HCT116 (cell line): ENCODE measurements at regions not wholly inside any gene's neighbourhood (a gene's known extent, or its start where the extent isn't known, plus 50 kb on each side); places are given as distances from the start of the nearest gene placed in this dataset.

Source experiments
- ATAC-seq: fragments of 200-7000 bp; cut with Tn5 transposase; 2 replicates; pipeline ENCODE4 v1.9.1; 2020; ENCODE audit warnings: mild to moderate bottlenecking, moderate library complexity
- BruUV-seq: library from RNA; stranded (reverse); fragments of 400-500 nt; replicated peaks from 2 replicates; lab custom pipeline; 2021; lab: Mats Ljungman, UMichigan
- CTCF ChIA-PET: fragments of 300-600 bp; sonication (Branson Sonifier 250); formaldehyde crosslinking; loops from one replicate; lab custom pipeline; 2021; ENCODE audit warnings: antibody characterized with exemption; lab: Charles Lee
- POLR2A ChIA-PET: fragments of 300-600, 350-600 bp; sonication (Branson Sonifier 250); formaldehyde crosslinking; loops from one replicate; lab custom pipeline; 2021; ENCODE audit warnings: antibody characterized with exemption; lab: Charles Lee
- RAD21 ChIA-PET, 2 experiments: fragments of 300-600 bp; sonication (Branson Sonifier 250); formaldehyde crosslinking; loops; one replicate each; lab custom pipeline; 2023; ENCODE audit warnings: low total read pairs in 2 of 2; ENCODE audit not compliant: uncharacterized antibody in 2 of 2, unreplicated experiment in 2 of 2, low non-redundant PET in 1 of 2; lab: Charles Lee
- DNase-seq: peaks from one replicate; pipeline ENCODE4 v3.0.0-alpha.2; 2010; ENCODE audit warnings: low read depth, low spot score
- H2AFZ ChIP-seq: fragments of 200-600 bp; shearing (Covaris generic), sonication (generic); 2 replicates; pipeline ENCODE4 v1.6.1; 2017; ENCODE audit warnings: low read depth, mixed run types, mixed read lengths, antibody characterized with exemption, low read length; ENCODE audit not compliant: poor library complexity, severe bottlenecking
- H3K27ac ChIP-seq: 2 replicates; pipeline ENCODE4 v1.5.1; 2012; ENCODE audit warnings: low read depth, low read length
- H3K27me3 ChIP-seq: fragments of 200-600 bp; sonication (generic); 2 replicates; pipeline ENCODE4 v1.6.1; 2016; ENCODE audit warnings: mixed run types, low read length, mixed read lengths; ENCODE audit not compliant: insufficient read depth
- H3K36me3 ChIP-seq, 2 experiments: fragments of 200-500 bp in 1 of 2; fragments of 200-600 bp in 1 of 2; sonication (Bioruptor generic) in 1 of 2; sonication (generic) in 1 of 2; 2 replicates each; pipeline versions ENCODE4 v1.5.1 to v1.6.1; 2014 to 2016; ENCODE audit warnings: low read length in 2 of 2, inconsistent platforms in 1 of 2, mixed read lengths in 1 of 2, mixed run types in 1 of 2; ENCODE audit not compliant: insufficient read depth in 2 of 2, control insufficient read depth in 1 of 2
- H3K4me1 ChIP-seq, 2 experiments: fragments of 200-600 bp in 1 of 2; sonication (generic) in 1 of 2; 2 replicates each; pipeline versions ENCODE4 v1.5.1 to v1.6.1; 2012 to 2017; ENCODE audit warnings: low read length in 2 of 2, inconsistent platforms in 1 of 2, mild to moderate bottlenecking in 1 of 2, mixed read lengths in 1 of 2, mixed run types in 1 of 2, moderate library complexity in 1 of 2; ENCODE audit not compliant: insufficient read depth in 2 of 2, control insufficient read depth in 1 of 2
- H3K4me2 ChIP-seq: fragments of 200-600 bp; sonication (generic); 2 replicates; pipeline ENCODE4 v1.6.1; 2017; ENCODE audit warnings: mixed run types, low read length, mixed read lengths
- H3K4me3 ChIP-seq, 2 experiments: fragments of 200-600 bp in 1 of 2; sonication (generic) in 1 of 2; replicated peaks in 1 of 2; 2 replicates each; pipeline ENCODE4 v1.5.1; 2011 to 2016; ENCODE audit warnings: low read length in 2 of 2, control low read depth in 1 of 2, low read depth in 1 of 2, mild to moderate bottlenecking in 1 of 2, mixed read lengths in 1 of 2, mixed run types in 1 of 2
- H3K79me2 ChIP-seq: fragments of 200-600 bp; sonication (generic); 2 replicates; pipeline ENCODE4 v1.6.1; 2017; ENCODE audit warnings: mild to moderate bottlenecking, mixed run types, low read length, moderate library complexity, mixed read lengths; ENCODE audit not compliant: insufficient read depth
- H3K9ac ChIP-seq: fragments of 200-600 bp; sonication (generic); 2 replicates; pipeline ENCODE4 v1.6.1; 2016; ENCODE audit warnings: low read length, mixed read lengths
- H3K9me2 ChIP-seq: fragments of 200-600 bp; sonication (generic), shearing (Covaris generic); 2 replicates; pipeline ENCODE4 v1.6.1; 2017; ENCODE audit warnings: mixed run types, mild to moderate bottlenecking, moderate library complexity; ENCODE audit not compliant: insufficient read depth
- H3K9me3 ChIP-seq, 2 experiments: fragments of 200-500 bp in 1 of 2; fragments of 200-600 bp in 1 of 2; sonication (Bioruptor generic) in 1 of 2; sonication (generic) in 1 of 2; 2 replicates each; pipeline ENCODE4 v1.6.1; 2014 to 2017; ENCODE audit warnings: low read length in 2 of 2, mixed read lengths in 2 of 2, inconsistent platforms in 1 of 2, low read depth in 1 of 2, mild to moderate bottlenecking in 1 of 2, mixed run types in 1 of 2, moderate library complexity in 1 of 2; ENCODE audit not compliant: control insufficient read depth in 1 of 2, insufficient read depth in 1 of 2
- H4K20me1 ChIP-seq: fragments of 200-600 bp; sonication (generic), shearing (Covaris generic); 2 replicates; pipeline ENCODE4 v1.6.1; 2017; ENCODE audit warnings: mixed run types, mild to moderate bottlenecking, moderate library complexity; ENCODE audit not compliant: insufficient read depth
- EZH2 ChIP-seq: fragments of 200-600 bp; sonication (generic); IDR thresholded peaks from 2 replicates; pipeline ENCODE4 v1.6.1; 2017; ENCODE audit warnings: antibody characterized with exemption, mixed run types
- JUND ChIP-seq: IDR thresholded peaks from 2 replicates; pipeline ENCODE4 v1.6.1; 2012
- POLR2A ChIP-seq: IDR thresholded peaks from 2 replicates; pipeline ENCODE4 v1.7.0; 2011; ENCODE audit warnings: borderline replicate concordance; ENCODE audit not compliant: insufficient read depth, insufficient read length; ENCODE audit errors: extremely low read depth
- RAD21 ChIP-seq: IDR thresholded peaks from 2 replicates; pipeline ENCODE4 v1.6.1; 2012; ENCODE audit warnings: low read depth, mild to moderate bottlenecking
- SP1 ChIP-seq: IDR thresholded peaks from 2 replicates; pipeline ENCODE4 v1.6.1; 2012; ENCODE audit warnings: low read depth
- SRF ChIP-seq: IDR thresholded peaks from 2 replicates; pipeline ENCODE4 v1.6.1; 2012; ENCODE audit warnings: low read depth
- intact Hi-C: fragments of 100-400 bp; cut with micrococcal nuclease; formaldehyde crosslinking; loops from 2 replicates; pipeline ENCODE4 v1.10.0; 2022
- TF ChIP-seq, protein P1 (sequence below): IDR thresholded peaks from 2 replicates; pipeline ENCODE4 v1.6.1; 2012
- TF ChIP-seq, protein P2 (sequence below): IDR thresholded peaks from 2 replicates; pipeline ENCODE4 v1.6.1; 2012
- TF ChIP-seq, protein P3 (sequence below), 3 experiments: fragments of 200-600 bp in 1 of 3; sonication (generic) in 1 of 3; IDR thresholded peaks in 2 of 3; conservative IDR thresholded peaks in 1 of 3; 2 replicates each; pipeline ENCODE4 v1.5.1; 2012 to 2017; ENCODE audit warnings: low read depth in 2 of 3, low read length in 2 of 3, antibody characterized with exemption in 1 of 3, borderline replicate concordance in 1 of 3, control low read depth in 1 of 3, mild to moderate bottlenecking in 1 of 3, mixed read lengths in 1 of 3, mixed run types in 1 of 3, moderate library complexity in 1 of 3; ENCODE audit not compliant: insufficient read depth in 1 of 3
- TF ChIP-seq, protein P4 (sequence below): IDR thresholded peaks from 2 replicates; pipeline ENCODE4 v1.6.1; 2012; ENCODE audit warnings: low read depth

DNA sequence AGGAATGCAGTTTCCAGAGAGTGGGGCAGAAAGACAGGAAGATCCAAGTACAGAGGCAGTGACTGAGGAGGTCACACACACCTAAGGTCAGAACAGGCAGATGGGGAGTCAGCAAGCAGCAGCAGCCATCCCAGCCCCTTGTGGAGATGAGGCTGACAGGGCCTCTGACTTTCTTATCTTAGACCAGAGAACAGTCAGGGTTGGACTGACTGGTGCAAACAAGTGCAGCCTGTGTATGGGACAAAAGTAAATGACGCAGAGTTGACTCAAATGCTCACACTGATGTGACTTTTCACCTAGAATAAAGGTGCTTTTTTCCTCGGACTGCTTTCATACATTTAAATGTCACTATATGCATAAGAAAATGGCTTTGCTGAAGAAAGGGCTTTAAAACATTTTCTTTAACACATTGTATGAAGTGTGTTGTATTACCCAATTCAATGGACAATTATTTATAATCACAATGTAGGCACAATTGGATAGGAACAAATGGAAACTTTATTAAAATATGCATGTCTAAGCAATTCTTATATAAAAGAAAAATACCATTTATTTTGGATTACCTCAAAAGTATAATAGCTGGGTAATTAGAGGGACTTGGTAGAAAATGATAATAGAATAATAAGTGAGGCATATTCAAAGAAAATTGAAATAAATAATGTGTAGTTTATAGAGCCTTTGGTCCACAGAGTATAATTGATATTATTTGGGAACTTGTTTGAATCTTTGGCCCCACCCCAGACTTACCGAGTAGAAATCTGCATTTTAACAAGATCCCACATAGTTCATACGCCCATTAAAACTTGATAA, 1321.5 kb upstream of the CELF4 start:
- H4K20me1 ChIP-seq = no peaks in the 10 kb centered on the region
- H3K4me3 ChIP-seq = no peak overlapping the region
- H3K9me2 ChIP-seq = no peaks in the 10 kb centered on the region
- POLR2A ChIA-PET = no interaction called here
- TF ChIP-seq, protein P1, sequence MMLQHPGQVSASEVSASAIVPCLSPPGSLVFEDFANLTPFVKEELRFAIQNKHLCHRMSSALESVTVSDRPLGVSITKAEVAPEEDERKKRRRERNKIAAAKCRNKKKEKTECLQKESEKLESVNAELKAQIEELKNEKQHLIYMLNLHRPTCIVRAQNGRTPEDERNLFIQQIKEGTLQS = no peak
- TF ChIP-seq SP1 = no peak
- TF ChIP-seq, protein P2, sequence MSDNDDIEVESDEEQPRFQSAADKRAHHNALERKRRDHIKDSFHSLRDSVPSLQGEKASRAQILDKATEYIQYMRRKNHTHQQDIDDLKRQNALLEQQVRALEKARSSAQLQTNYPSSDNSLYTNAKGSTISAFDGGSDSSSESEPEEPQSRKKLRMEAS = no peak
- TF ChIP-seq, protein P3, sequence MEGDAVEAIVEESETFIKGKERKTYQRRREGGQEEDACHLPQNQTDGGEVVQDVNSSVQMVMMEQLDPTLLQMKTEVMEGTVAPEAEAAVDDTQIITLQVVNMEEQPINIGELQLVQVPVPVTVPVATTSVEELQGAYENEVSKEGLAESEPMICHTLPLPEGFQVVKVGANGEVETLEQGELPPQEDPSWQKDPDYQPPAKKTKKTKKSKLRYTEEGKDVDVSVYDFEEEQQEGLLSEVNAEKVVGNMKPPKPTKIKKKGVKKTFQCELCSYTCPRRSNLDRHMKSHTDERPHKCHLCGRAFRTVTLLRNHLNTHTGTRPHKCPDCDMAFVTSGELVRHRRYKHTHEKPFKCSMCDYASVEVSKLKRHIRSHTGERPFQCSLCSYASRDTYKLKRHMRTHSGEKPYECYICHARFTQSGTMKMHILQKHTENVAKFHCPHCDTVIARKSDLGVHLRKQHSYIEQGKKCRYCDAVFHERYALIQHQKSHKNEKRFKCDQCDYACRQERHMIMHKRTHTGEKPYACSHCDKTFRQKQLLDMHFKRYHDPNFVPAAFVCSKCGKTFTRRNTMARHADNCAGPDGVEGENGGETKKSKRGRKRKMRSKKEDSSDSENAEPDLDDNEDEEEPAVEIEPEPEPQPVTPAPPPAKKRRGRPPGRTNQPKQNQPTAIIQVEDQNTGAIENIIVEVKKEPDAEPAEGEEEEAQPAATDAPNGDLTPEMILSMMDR (IDR thresholded peaks at IDR 0.05 in 2 of 3, conservative IDR thresholded peaks at IDR 0.05 in 1 of 3; ENCODE audit: borderline replicate concordance in 1 of 3, insufficient read depth in 1 of 3, low read depth in 2 of 3, low read length in 2 of 3) = no peak
- TF ChIP-seq SRF = no peak
- TF ChIP-seq, protein P4, sequence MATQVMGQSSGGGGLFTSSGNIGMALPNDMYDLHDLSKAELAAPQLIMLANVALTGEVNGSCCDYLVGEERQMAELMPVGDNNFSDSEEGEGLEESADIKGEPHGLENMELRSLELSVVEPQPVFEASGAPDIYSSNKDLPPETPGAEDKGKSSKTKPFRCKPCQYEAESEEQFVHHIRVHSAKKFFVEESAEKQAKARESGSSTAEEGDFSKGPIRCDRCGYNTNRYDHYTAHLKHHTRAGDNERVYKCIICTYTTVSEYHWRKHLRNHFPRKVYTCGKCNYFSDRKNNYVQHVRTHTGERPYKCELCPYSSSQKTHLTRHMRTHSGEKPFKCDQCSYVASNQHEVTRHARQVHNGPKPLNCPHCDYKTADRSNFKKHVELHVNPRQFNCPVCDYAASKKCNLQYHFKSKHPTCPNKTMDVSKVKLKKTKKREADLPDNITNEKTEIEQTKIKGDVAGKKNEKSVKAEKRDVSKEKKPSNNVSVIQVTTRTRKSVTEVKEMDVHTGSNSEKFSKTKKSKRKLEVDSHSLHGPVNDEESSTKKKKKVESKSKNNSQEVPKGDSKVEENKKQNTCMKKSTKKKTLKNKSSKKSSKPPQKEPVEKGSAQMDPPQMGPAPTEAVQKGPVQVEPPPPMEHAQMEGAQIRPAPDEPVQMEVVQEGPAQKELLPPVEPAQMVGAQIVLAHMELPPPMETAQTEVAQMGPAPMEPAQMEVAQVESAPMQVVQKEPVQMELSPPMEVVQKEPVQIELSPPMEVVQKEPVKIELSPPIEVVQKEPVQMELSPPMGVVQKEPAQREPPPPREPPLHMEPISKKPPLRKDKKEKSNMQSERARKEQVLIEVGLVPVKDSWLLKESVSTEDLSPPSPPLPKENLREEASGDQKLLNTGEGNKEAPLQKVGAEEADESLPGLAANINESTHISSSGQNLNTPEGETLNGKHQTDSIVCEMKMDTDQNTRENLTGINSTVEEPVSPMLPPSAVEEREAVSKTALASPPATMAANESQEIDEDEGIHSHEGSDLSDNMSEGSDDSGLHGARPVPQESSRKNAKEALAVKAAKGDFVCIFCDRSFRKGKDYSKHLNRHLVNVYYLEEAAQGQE = no peak
- no peak for TF ChIP-seq RAD21
- TF ChIP-seq EZH2 = no peak
- TF ChIP-seq POLR2A = no peak
- no peak for TF ChIP-seq JUND
- H2AFZ ChIP-seq = no peak overlapping the region
- no peaks in the 10 kb centered on the region for H3K36me3 ChIP-seq
- DNase-seq (no peak), ATAC-seq (no peak)
- no peaks in the 10 kb centered on the region for H3K79me2 ChIP-seq
- CTCF ChIA-PET = no interaction called here
- H3K27ac ChIP-seq = no peak overlapping the region
- RAD21 ChIA-PET = no interaction called here
- H3K27me3 ChIP-seq = no peaks in the 10 kb centered on the region
- H3K4me2 ChIP-seq = no peak overlapping the region
- H3K9me3 ChIP-seq = no peaks in the 10 kb centered on the region
- H3K4me1 ChIP-seq = no peaks in the 10 kb centered on the region
- no peak overlapping the region for H3K9ac ChIP-seq
- no TSS peak for BruUV-seq
- intact Hi-C loops = no loop called here
